Endothelial cell of umbilical vein (primary cell): ENCODE measurements at regions not wholly inside any gene's neighbourhood (a gene's known extent, or its start where the extent isn't known, plus 50 kb on each side); places are given as distances from the start of the nearest gene placed in this dataset.

Experiments
- BruUV-seq: library from RNA; stranded (reverse); fragments of 400-500 nt; replicated peaks from 2 replicates; lab custom pipeline; 2021; lab: Mats Ljungman, UMichigan
- CTCF ChIA-PET: fragments of 300-600, 350-600 bp; sonication (Branson Sonifier 250); formaldehyde crosslinking; loops from one replicate; lab custom pipeline; 2021; ENCODE audit warnings: antibody characterized with exemption, inconsistent platforms; lab: Charles Lee
- POLR2A ChIA-PET: fragments of 300-600, 350-600 bp; sonication (Branson Sonifier 250); formaldehyde crosslinking; loops from one replicate; lab custom pipeline; 2021; ENCODE audit warnings: antibody characterized with exemption, inconsistent platforms; lab: Charles Lee
- DNase-seq: peaks from one replicate; pipeline ENCODE4 v3.0.0-alpha.2; 2011; ENCODE audit warnings: low read depth, low spot score
- FAIRE-seq: peaks from 2 replicates; lab custom pipeline; 2011; peaks lifted over from hg19 to GRCh38; lab: Jason Lieb, UNC
- H2AFZ ChIP-seq: 2 replicates; pipeline ENCODE4 v1.6.0; 2012; ENCODE audit warnings: low read depth, low read length, control low read depth, inconsistent platforms
- H3K27ac ChIP-seq: 2 replicates; pipeline ENCODE4 v1.5.1; 2011; ENCODE audit warnings: low read depth, mild to moderate bottlenecking, control low read depth, low read length, moderate library complexity; ENCODE audit not compliant: insufficient read depth
- H3K27me3 ChIP-seq, 2 experiments: 2 replicates each; pipeline versions ENCODE4 v1.6.0 to v1.6.1; 2011; ENCODE audit warnings: low read length in 2 of 2, mixed read lengths in 1 of 2; ENCODE audit not compliant: control insufficient read depth in 2 of 2, insufficient read depth in 2 of 2
- H3K36me3 ChIP-seq, 2 experiments: 2 replicates in 1 of 2; 3 replicates in 1 of 2; pipeline ENCODE4 v1.5.1; 2011; ENCODE audit warnings: low read length in 2 of 2, mild to moderate bottlenecking in 1 of 2, moderate library complexity in 1 of 2; ENCODE audit not compliant: control insufficient read depth in 2 of 2, insufficient read depth in 2 of 2; ENCODE audit errors: extremely low read depth in 1 of 2
- H3K4me1 ChIP-seq: 3 replicates; pipeline ENCODE4 v1.5.1; 2011; ENCODE audit warnings: mild to moderate bottlenecking, low read length; ENCODE audit not compliant: control insufficient read depth, insufficient read depth; ENCODE audit errors: extremely low read depth
- H3K4me2 ChIP-seq: 2 replicates; pipeline ENCODE4 v1.6.1; 2011; ENCODE audit warnings: low read length, control low read depth, mixed read lengths; ENCODE audit not compliant: insufficient read depth
- H3K4me3 ChIP-seq, 3 experiments: fragments of 200-600 bp in 1 of 3; sonication (generic), shearing (Covaris generic) in 1 of 3; replicated peaks in 1 of 3; 2 replicates each; pipeline ENCODE4 v1.5.1; 2011 to 2016; ENCODE audit warnings: control low read depth in 3 of 3, low read length in 3 of 3, mild to moderate bottlenecking in 2 of 3, inconsistent platforms in 1 of 3, low read depth in 1 of 3, moderate library complexity in 1 of 3; ENCODE audit not compliant: insufficient read depth in 1 of 3
- H3K79me2 ChIP-seq: 2 replicates; pipeline ENCODE4 v1.6.0; 2012; ENCODE audit warnings: low read length, inconsistent platforms; ENCODE audit not compliant: control insufficient read depth, insufficient read depth
- H3K9ac ChIP-seq: replicated peaks from 2 replicates; pipeline ENCODE3; 2011; ENCODE audit warnings: low read length, control low read depth; ENCODE audit not compliant: insufficient read depth; ENCODE audit errors: extremely low read depth
- H3K9me1 ChIP-seq: replicated peaks from 3 replicates; pipeline ENCODE4 v1.6.0; 2011; ENCODE audit warnings: mild to moderate bottlenecking, low read length; ENCODE audit not compliant: control insufficient read depth, insufficient read depth; ENCODE audit errors: extremely low read depth
- H3K9me3 ChIP-seq: replicated peaks from 2 replicates; pipeline ENCODE4 v1.5.1; 2012; ENCODE audit warnings: low read length, inconsistent platforms; ENCODE audit not compliant: control insufficient read depth, insufficient read depth
- H4K20me1 ChIP-seq: replicated peaks from 2 replicates; pipeline ENCODE3; 2011; ENCODE audit warnings: mild to moderate bottlenecking, low read length; ENCODE audit not compliant: control insufficient read depth, insufficient read depth; ENCODE audit errors: extremely low read depth
- CTCF ChIP-seq, 2 donors: IDR thresholded peaks; 1 replicate in 1 of 2; 2 replicates in 1 of 2; pipeline ENCODE4 v1.5.1; 2011; ENCODE audit warnings: low read length in 2 of 2, mild to moderate bottlenecking in 2 of 2, moderate library complexity in 2 of 2, control low read depth in 1 of 2, inconsistent platforms in 1 of 2, low read depth in 1 of 2; ENCODE audit not compliant: insufficient read depth in 1 of 2; ENCODE audit errors: extremely low read depth in 1 of 2
- EZH2 ChIP-seq: IDR thresholded peaks from 2 replicates; pipeline ENCODE4 v1.6.1; 2012; ENCODE audit warnings: borderline replicate concordance, low read depth, mild to moderate bottlenecking, moderate library complexity, low read length, inconsistent platforms; ENCODE audit not compliant: severe bottlenecking
- FOS ChIP-seq: IDR thresholded peaks from 2 replicates; pipeline ENCODE4 v1.6.1; 2011; ENCODE audit warnings: mild to moderate bottlenecking, low read length, moderate library complexity, borderline replicate concordance; ENCODE audit not compliant: insufficient read depth
- GATA2 ChIP-seq: IDR thresholded peaks from 2 replicates; pipeline ENCODE4 v1.7.0; 2011; ENCODE audit warnings: low read depth, mild to moderate bottlenecking, moderate library complexity, mixed read lengths, low read length; ENCODE audit not compliant: insufficient read length, insufficient read depth
- JUN ChIP-seq: IDR thresholded peaks from 2 replicates; pipeline ENCODE4 v1.6.1; 2011; ENCODE audit warnings: borderline replicate concordance, low read depth; ENCODE audit not compliant: insufficient read length, insufficient read depth
- MYC ChIP-seq: IDR thresholded peaks from one replicate; pipeline ENCODE4 v1.6.1; 2011; ENCODE audit warnings: mild to moderate bottlenecking, low read depth, low read length
- POLR2A ChIP-seq: IDR thresholded peaks from 2 replicates; pipeline ENCODE4 v1.6.1; 2012; ENCODE audit warnings: low read depth, mild to moderate bottlenecking, control low read depth, low read length
- POLR2AphosphoS5 ChIP-seq: IDR thresholded peaks from 2 replicates; pipeline ENCODE4 v1.6.1; 2012; ENCODE audit warnings: low read depth, mild to moderate bottlenecking, control low read depth, low read length, moderate library complexity; ENCODE audit not compliant: insufficient read depth
- dilution Hi-C: fragments of 300-500 bp; cut with MboI; formaldehyde crosslinking; loops from one replicate; pipeline ENCODE4 v1.15.0; 2019; ENCODE audit warnings: low sequenced_read_pairs; ENCODE audit not compliant: extremely low pct_ligation_motif_present
- intact Hi-C: fragments of 100-400 bp; cut with micrococcal nuclease; formaldehyde crosslinking; loops from one replicate; pipeline ENCODE4 v1.10.0; 2022

- Histone ChIP-seq H3K9me1 (no peaks in the 10 kb centered on the region), H3K4me3 (no peak overlapping the region), H3K4me1 (no peaks in the 10 kb centered on the region), H2AFZ (no peak overlapping the region), H3K27me3 (peaks cover 7 to 13% of the 10 kb centered on the region in 2 experiments), H3K36me3 (no peaks in the 10 kb centered on the region), H4K20me1 (no peaks in the 10 kb centered on the region), H3K9ac (no peak overlapping the region), H3K4me2 (no peak overlapping the region), H3K27ac (no peak overlapping the region), H3K79me2 (no peaks in the 10 kb centered on the region), H3K9me3 (no peaks in the 10 kb centered on the region)
- POLR2A ChIA-PET: no interaction called here
- DNase-seq (no peak), FAIRE-seq (no peak)
- TF ChIP-seq POLR2A: no peak
- TF ChIP-seq CTCF (IDR thresholded peaks at IDR 0.05; ENCODE audit: extremely low read depth in 1 of 2, insufficient read depth in 1 of 2, low read depth in 1 of 2, low read length in 2 of 2): no peak
- TF ChIP-seq GATA2: no peak
- no peak for TF ChIP-seq JUN
- no TSS peak for BruUV-seq
- intact Hi-C loops: no loop called here
- dilution Hi-C loops: no loop called here
- CTCF ChIA-PET: interaction anchor here (1.3 kb wide), 1 partner anchor 157 kb away, joined by 3 read pairs; no protein-coding TSS in a partner anchor
Observed at GRCh38 chr5:56681346-56681745, 134.0 kb upstream of the MAP3K1 start.

GRCh38 chr5:56680731-56681130, 134.6 kb upstream of the MAP3K1 start:
- H3K79me2 ChIP-seq: no peaks in the 10 kb centered on the region
- intact Hi-C loops (no loop called here), dilution Hi-C loops (no loop called here)
- H3K9ac ChIP-seq: no peak overlapping the region
- no peaks in the 10 kb centered on the region for H3K36me3 ChIP-seq
- no peak overlapping the region for H3K4me2 ChIP-seq
- no peak overlapping the region for H3K4me3 ChIP-seq
- H3K4me1 ChIP-seq: no peaks in the 10 kb centered on the region
- ChIA-PET CTCF (interaction anchor here (1.3 kb wide), 1 partner anchor 158 kb away, joined by 3 read pairs; no protein-coding TSS in a partner anchor), POLR2A (no interaction called here)
- H3K27ac ChIP-seq: no peak overlapping the region
- H3K9me3 ChIP-seq: no peaks in the 10 kb centered on the region
- peaks cover 7 to 11% of the 10 kb centered on the region in 2 experiments for H3K27me3 ChIP-seq
- DNase-seq (no peak), FAIRE-seq (no peak)
- TF ChIP-seq CTCF (IDR thresholded peaks at IDR 0.05; ENCODE audit: extremely low read depth in 1 of 2, insufficient read depth in 1 of 2, low read depth in 1 of 2, low read length in 2 of 2) (no peak), MYC (no peak), JUN (no peak), POLR2A (no peak), POLR2AphosphoS5 (no peak), FOS (no peak), EZH2 (no peak)
- no peaks in the 10 kb centered on the region for H4K20me1 ChIP-seq
- no peak overlapping the region for H2AFZ ChIP-seq
- BruUV-seq: no TSS peak
- no peaks in the 10 kb centered on the region for H3K9me1 ChIP-seq
